MCF 10A (cell line): ENCODE measurements at regions not wholly inside any gene's neighbourhood (a gene's known extent, or its start where the extent isn't known, plus 50 kb on each side); places are given as distances from the start of the nearest gene placed in this dataset.

ENCODE experiments used
- BruUV-seq: library from RNA; stranded (reverse); fragments of 400-500 nt; replicated peaks from 2 replicates; lab custom pipeline; 2021; lab: Mats Ljungman, UMichigan
- CTCF ChIA-PET: fragments of 300-600 bp; sonication (Branson Sonifier 250); formaldehyde crosslinking; extraction: SDS; loops from one replicate; lab custom pipeline; 2021; ENCODE audit warnings: antibody characterized with exemption, inconsistent platforms; lab: Yijun Ruan, JAX
- POLR2A ChIA-PET: fragments of 300-600, 350-650 bp; sonication (Branson Sonifier 250); formaldehyde crosslinking; extraction: SDS; loops from one replicate; lab custom pipeline; 2020; ENCODE audit warnings: antibody characterized with exemption, inconsistent platforms; lab: Yijun Ruan, JAX
- DNase-seq: peaks from one replicate; pipeline ENCODE4 v3.0.0-alpha.2; 2018; ENCODE audit not compliant: unreplicated experiment
- H3K27ac Mint-ChIP-seq: one replicate; pipeline ENCODE4 v1.8.0; 2022; ENCODE audit warnings: mild to moderate bottlenecking, low read depth, mixed read lengths; ENCODE audit not compliant: unreplicated experiment
- H3K27me3 Mint-ChIP-seq: one replicate; pipeline ENCODE4 v1.8.0; 2022; ENCODE audit warnings: mixed read lengths; ENCODE audit not compliant: insufficient read depth, unreplicated experiment
- H3K36me3 Mint-ChIP-seq: one replicate; pipeline ENCODE4 v1.8.0; 2022; ENCODE audit warnings: mild to moderate bottlenecking, moderate library complexity, mixed read lengths; ENCODE audit not compliant: insufficient read depth, unreplicated experiment
- H3K4me1 Mint-ChIP-seq: one replicate; pipeline ENCODE4 v1.8.0; 2022; ENCODE audit warnings: mixed read lengths; ENCODE audit not compliant: insufficient read depth, unreplicated experiment
- H3K4me3 Mint-ChIP-seq: one replicate; pipeline ENCODE4 v1.8.0; 2022; ENCODE audit warnings: mild to moderate bottlenecking, moderate library complexity, mixed read lengths; ENCODE audit not compliant: unreplicated experiment
- H3K9me3 Mint-ChIP-seq: one replicate; pipeline ENCODE4 v1.8.0; 2022; ENCODE audit warnings: mixed read lengths; ENCODE audit not compliant: unreplicated experiment
- CTCF ChIP-seq: fragments of 200-600 bp; IDR thresholded peaks from one replicate; pipeline ENCODE4 v1.8.0; 2022; ENCODE audit warnings: antibody characterized with exemption, mild to moderate bottlenecking; ENCODE audit not compliant: unreplicated experiment
- intact Hi-C: fragments of 100-400 bp; cut with micrococcal nuclease; formaldehyde crosslinking; loops from 2 replicates; pipeline ENCODE4 v1.14.1; 2022

GRCh38 chr5:161086461-161086860 is 234.4 kb upstream of the ATP10B start:
- no TSS peak for BruUV-seq

GRCh38 chr5:161085056-161085455 is 233.0 kb upstream of the ATP10B start:
- no TSS peak for BruUV-seq
- Mint-ChIP-seq H3K27ac (no peak overlapping the region), H3K4me1 (peaks cover 11% of the 10 kb centered on the region), H3K9me3 (no peaks in the 10 kb centered on the region), H3K36me3 (no peaks in the 10 kb centered on the region), H3K4me3 (no peak overlapping the region), H3K27me3 (no peaks in the 10 kb centered on the region)
- TF ChIP-seq CTCF, result no peak
- intact Hi-C loops, result no loop called here
- DNase-seq, result no peak
- CTCF ChIA-PET, result interaction anchor here (0.5 to 0.6 kb wide), 2 partner anchors 198 to 778 kb away, joined by 3 to 4 read pairs; no protein-coding TSS in a partner anchor
- POLR2A ChIA-PET, result interaction anchor here (0.7 kb wide), 1 partner anchor 32 kb away, joined by 4 read pairs; no protein-coding TSS in a partner anchor

More at GRCh38 chr5:161086461-161086860, 234.4 kb upstream of the ATP10B start:
- DNase-seq, result peak; percentile 42
- ChIA-PET POLR2A (no interaction called here), CTCF (no interaction called here)
- peaks cover 11% of the 10 kb centered on the region for H3K4me1 Mint-ChIP-seq
- H3K27me3 Mint-ChIP-seq, result no peaks in the 10 kb centered on the region
- intact Hi-C loops, result no loop called here
- no peak overlapping the region for H3K4me3 Mint-ChIP-seq
- no peak overlapping the region for H3K27ac Mint-ChIP-seq
- TF ChIP-seq CTCF, result no peak
- no peaks in the 10 kb centered on the region for H3K9me3 Mint-ChIP-seq
- H3K36me3 Mint-ChIP-seq, result no peaks in the 10 kb centered on the region

GRCh38 chr5:161084115-161084514 is 232.1 kb upstream of the ATP10B start:
- POLR2A ChIA-PET, result interaction anchor here (0.7 kb wide), 1 partner anchor 146 kb away, joined by 3 read pairs; no protein-coding TSS in a partner anchor
- no peak overlapping the region for H3K27ac Mint-ChIP-seq
- intact Hi-C loops, result no loop called here
- no peak for TF ChIP-seq CTCF
- CTCF ChIA-PET, result interaction anchor here (1.2 kb wide), 1 partner anchor 43 kb away, joined by 3 read pairs; no protein-coding TSS in a partner anchor
- H3K36me3 Mint-ChIP-seq, result no peaks in the 10 kb centered on the region
- no peaks in the 10 kb centered on the region for H3K9me3 Mint-ChIP-seq
- BruUV-seq, result no TSS peak
- no peaks in the 10 kb centered on the region for H3K27me3 Mint-ChIP-seq
- H3K4me1 Mint-ChIP-seq, result peaks cover 11% of the 10 kb centered on the region
- DNase-seq, result no peak
- no peak overlapping the region for H3K4me3 Mint-ChIP-seq

GRCh38 chr5:161078793-161079192 is 226.8 kb upstream of the ATP10B start:
- H3K36me3 Mint-ChIP-seq, result no peaks in the 10 kb centered on the region
- CTCF ChIA-PET, result interaction anchor here (1.0 kb wide), 1 partner anchor 640 kb away, joined by 3 read pairs; no protein-coding TSS in a partner anchor
- intact Hi-C loops, result no loop called here
- H3K9me3 Mint-ChIP-seq, result no peaks in the 10 kb centered on the region
- POLR2A ChIA-PET, result interaction anchor here (0.6 to 0.7 kb wide), 2 partner anchors 10 to 46 kb away, joined by 3 read pairs; no protein-coding TSS in a partner anchor
- no peaks in the 10 kb centered on the region for H3K27me3 Mint-ChIP-seq
- no peak overlapping the region for H3K27ac Mint-ChIP-seq
- no peak for TF ChIP-seq CTCF
- BruUV-seq, result no TSS peak
- DNase-seq, result no peak
- no peaks in the 10 kb centered on the region for H3K4me1 Mint-ChIP-seq
- H3K4me3 Mint-ChIP-seq, result no peak overlapping the region
